ENCODE measurements at regions not wholly inside any gene's neighbourhood (a gene's known extent, or its start where the extent isn't known, plus 50 kb on each side); places are given as distances from the start of the nearest gene placed in this dataset.

DNA sequence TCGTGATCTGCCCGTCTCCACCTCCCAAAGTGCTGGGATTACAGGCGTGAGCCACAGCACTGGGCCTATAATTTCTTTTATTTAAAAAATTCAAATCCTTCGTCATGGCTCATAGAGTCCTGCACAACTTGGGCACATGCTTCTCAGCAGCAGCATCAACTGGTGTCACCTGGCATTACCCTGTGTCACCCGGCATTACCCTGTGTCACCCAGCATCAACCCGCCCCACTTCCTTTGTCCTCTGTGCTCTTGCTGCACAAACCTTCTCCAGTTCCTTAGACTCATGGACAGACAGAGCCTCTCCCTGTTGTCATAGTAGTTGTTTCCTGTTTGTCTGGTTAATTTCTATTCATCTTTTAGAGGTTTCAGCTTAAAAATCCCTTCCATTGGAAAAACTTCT lies 121.2 kb upstream of the SERBP1 start:
- TF ChIP-seq CTCF (IDR thresholded peaks at IDR 0.05) (no peak), POLR2AphosphoS5 (IDR thresholded peaks at IDR 0.05; ENCODE audit: low read depth, low read length) (no peak), SIN3A (IDR thresholded peaks at IDR 0.05; ENCODE audit: borderline replicate concordance, insufficient read depth, low read depth, low read length) (no peak), REST (IDR thresholded peaks at IDR 0.05; ENCODE audit: insufficient read depth in 1 of 2, low read depth in 2 of 2, low read length in 1 of 2) (no peak), TCF7L2 (IDR thresholded peaks at IDR 0.05; ENCODE audit: low read depth, low read length) (no peak)
